ENCODE measurements at regions not wholly inside any gene's neighbourhood (a gene's known extent, or its start where the extent isn't known, plus 50 kb on each side); places are given as distances from the start of the nearest gene placed in this dataset.

DNA sequence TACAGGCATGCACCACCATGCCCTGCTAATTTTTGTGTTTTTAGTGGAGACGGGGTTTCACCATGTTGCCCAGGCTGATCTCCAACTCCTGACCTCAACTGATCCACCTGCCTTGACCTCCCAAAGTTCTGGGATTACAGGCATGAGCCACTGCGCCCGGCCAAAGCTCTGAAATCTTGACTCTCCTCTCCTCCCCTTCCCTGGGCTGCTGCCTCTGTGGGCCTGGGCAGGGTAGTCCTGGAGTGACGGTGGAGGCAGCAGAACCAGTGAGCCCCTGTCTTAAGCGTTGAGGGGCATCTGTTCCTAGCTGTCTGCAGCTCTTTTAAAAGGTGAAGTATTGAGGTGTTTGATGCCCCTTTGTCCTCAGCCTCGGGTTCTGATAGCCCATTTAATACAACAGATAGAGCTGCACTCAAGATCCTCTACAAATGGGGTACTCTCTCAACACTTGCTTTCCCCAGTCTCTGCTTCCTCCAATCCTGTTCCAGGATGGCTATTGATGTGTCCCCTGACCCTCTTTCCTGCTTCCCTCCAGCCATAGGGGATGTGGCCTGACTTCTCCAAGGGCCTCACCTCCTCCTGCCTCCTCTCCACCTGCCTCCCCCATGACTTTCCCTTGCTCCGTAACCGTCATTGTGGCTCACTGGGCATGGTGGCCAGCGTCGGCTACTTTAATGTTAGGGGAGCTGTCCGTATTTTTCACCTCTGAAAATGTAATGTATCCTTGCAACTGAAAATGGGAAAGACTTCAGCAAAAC, 442.5 kb downstream of the GLRX3 start:
- no peak for DNase-seq (ENCODE audit: low spot score in 2 of 2)

DNA sequence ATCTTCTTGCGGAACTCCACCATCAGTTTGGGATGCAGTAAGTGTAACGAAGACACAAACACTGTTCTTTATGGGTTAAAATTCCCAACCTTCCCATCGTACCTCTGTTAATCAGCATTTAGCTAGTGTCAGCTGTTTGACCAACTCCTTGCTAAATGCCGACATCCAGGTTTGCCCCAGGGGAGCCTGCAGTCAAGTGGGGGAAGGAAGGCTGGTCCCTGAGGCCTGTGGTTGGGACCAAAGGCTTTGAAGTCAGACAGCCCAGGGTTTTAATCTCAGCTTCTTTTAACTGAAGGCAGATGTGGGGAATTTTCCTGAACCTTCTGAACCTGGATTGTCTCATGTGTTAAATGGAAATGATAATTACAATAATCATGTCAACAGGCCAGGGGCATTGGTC, 443.7 kb downstream of the GLRX3 start:
- Histone ChIP-seq H3K9me3 (peaks cover 0 to 10% (median 0%) of the 10 kb centered on the region in 4 donors), H3K27ac (no peak overlapping the region), H3K4me1 (no peaks in the 10 kb centered on the region), H3K4me3 (no peak overlapping the region), H3K27me3 (no peaks in the 10 kb centered on the region), H3K36me3 (no peaks in the 10 kb centered on the region)
- TF ChIP-seq EP300 (IDR thresholded peaks at IDR 0.05), result no peak
- no peak for TF ChIP-seq POLR2A (IDR thresholded peaks at IDR 0.05)
- no peak for TF ChIP-seq CTCF (IDR thresholded peaks at IDR 0.05)
- no peak for DNase-seq (ENCODE audit: low spot score in 2 of 2)
- WGBS, 2 donors, result 49 to 54% methylated on average over 4 of the region's 4 CpGs

More for the DNA sequence above, 442.5 kb downstream of the GLRX3 start:
- Histone ChIP-seq H3K4me3 (no peak overlapping the region), H3K4me1 (no peaks in the 10 kb centered on the region), H3K36me3 (no peaks in the 10 kb centered on the region), H3K9me3 (peaks cover 0 to 10% (median 0%) of the 10 kb centered on the region in 4 donors), H3K27ac (no peak overlapping the region), H3K27me3 (no peaks in the 10 kb centered on the region)
- TF ChIP-seq CTCF (IDR thresholded peaks at IDR 0.05) (no peak), POLR2A (IDR thresholded peaks at IDR 0.05) (no peak), EP300 (IDR thresholded peaks at IDR 0.05) (no peak)
- WGBS, 2 donors, result 86 to 89% methylated on average over 11 of the region's 11 CpGs

- Histone ChIP-seq H3K36me3 (no peaks in the 10 kb centered on the region), H3K4me3 (no peak overlapping the region), H3K9me3 (peaks cover 0 to 9% (median 0%) of the 10 kb centered on the region in 4 donors), H3K27me3 (no peaks in the 10 kb centered on the region), H3K4me1 (no peaks in the 10 kb centered on the region), H3K27ac (no peak overlapping the region)
- TF ChIP-seq POLR2A (IDR thresholded peaks at IDR 0.05) (no peak), CTCF (IDR thresholded peaks at IDR 0.05) (no peak), EP300 (IDR thresholded peaks at IDR 0.05) (no peak)
- no peak for DNase-seq (ENCODE audit: low spot score in 2 of 2)
- WGBS, 2 donors, result 87 to 97% methylated on average over 5 of the region's 5 CpGs
These were observed 444.8 kb downstream of the GLRX3 start for GRCh38 chr10:130580975-130581374.

GRCh38 chr10:130587718-130588117, 451.5 kb downstream of the GLRX3 start:
- Histone ChIP-seq H3K4me3 (no peak overlapping the region), H3K27ac (no peak overlapping the region), H3K4me1 (no peaks in the 10 kb centered on the region), H3K27me3 (no peaks in the 10 kb centered on the region), H3K36me3 (no peaks in the 10 kb centered on the region), H3K9me3 (no peaks in the 10 kb centered on the region)
- WGBS, 2 donors, result 89 to 91% methylated on average over 4 of the region's 4 CpGs
- no peak for DNase-seq (ENCODE audit: low spot score in 2 of 2)
- TF ChIP-seq EP300 (IDR thresholded peaks at IDR 0.05), result no peak
- no peak for TF ChIP-seq CTCF (IDR thresholded peaks at IDR 0.05)
- TF ChIP-seq POLR2A (IDR thresholded peaks at IDR 0.05), result no peak

DNA sequence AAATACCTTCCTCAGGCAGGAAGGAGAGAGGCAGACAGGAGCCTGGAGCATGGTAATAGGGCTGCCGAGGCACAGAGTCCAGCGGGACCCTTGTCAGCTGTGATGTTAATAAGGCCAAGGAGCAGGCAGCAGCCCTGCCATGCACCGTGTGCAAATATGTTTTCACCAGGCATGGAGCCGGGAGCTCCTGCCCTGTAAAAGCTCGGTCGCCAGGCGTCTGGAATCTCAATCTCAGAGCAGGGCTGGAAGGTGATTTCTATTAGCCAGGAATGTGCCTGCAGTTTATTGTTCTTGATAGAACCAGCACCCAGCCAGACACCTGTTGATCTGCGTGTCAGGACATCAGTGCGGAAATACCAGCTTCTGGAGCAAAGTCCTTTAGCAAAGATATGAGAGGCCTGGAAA, 469.8 kb downstream of the GLRX3 start:
- no peak for DNase-seq (ENCODE audit: low spot score in 2 of 2)
- Histone ChIP-seq H3K27ac (no peak overlapping the region), H3K36me3 (no peaks in the 10 kb centered on the region), H3K4me1 (no peaks in the 10 kb centered on the region), H3K27me3 (no peaks in the 10 kb centered on the region), H3K4me3 (no peak overlapping the region), H3K9me3 (peaks cover 0 to 6% (median 2%) of the 10 kb centered on the region in 4 donors)
- TF ChIP-seq CTCF (IDR thresholded peaks at IDR 0.05) (no peak), EP300 (IDR thresholded peaks at IDR 0.05) (no peak), POLR2A (IDR thresholded peaks at IDR 0.05) (no peak)
- WGBS, 2 donors, result 22 to 30% methylated on average over 7 to 9 of the region's 9 CpGs
